ENCODE measurements at regions not wholly inside any gene's neighbourhood (a gene's known extent, or its start where the extent isn't known, plus 50 kb on each side); places are given as distances from the start of the nearest gene placed in this dataset.
"Not testable (repeated sequence)": the region's sequence is repeated elsewhere in the genome, so short reads cannot be mapped to it uniquely, and the experiment has no call there.

GRCh38 chr5:36531401-36531800, 75.0 kb upstream of the SLC1A3 start:
- DNase-seq = no peak

DNA sequence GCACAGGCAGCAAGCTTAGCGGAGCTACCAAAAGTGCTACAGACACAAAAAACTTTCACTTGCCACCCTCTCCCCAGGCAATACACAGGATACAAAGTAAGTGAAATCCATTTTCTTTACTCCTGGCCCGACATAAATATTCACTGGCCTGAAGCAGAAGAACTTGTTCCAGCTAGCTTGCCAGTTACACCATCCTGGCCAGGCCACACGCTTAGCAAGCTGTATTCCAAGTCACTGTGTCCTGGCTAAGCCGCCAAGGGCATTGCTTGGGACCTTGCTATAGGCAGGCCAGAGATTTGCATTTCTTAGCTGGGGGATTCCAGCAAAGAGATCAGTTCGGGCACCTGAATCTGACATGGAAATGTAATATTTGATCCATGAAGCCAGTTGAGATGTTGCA, 71.0 kb upstream of the SLC1A3 start:
- DNase-seq = no peak

DNA sequence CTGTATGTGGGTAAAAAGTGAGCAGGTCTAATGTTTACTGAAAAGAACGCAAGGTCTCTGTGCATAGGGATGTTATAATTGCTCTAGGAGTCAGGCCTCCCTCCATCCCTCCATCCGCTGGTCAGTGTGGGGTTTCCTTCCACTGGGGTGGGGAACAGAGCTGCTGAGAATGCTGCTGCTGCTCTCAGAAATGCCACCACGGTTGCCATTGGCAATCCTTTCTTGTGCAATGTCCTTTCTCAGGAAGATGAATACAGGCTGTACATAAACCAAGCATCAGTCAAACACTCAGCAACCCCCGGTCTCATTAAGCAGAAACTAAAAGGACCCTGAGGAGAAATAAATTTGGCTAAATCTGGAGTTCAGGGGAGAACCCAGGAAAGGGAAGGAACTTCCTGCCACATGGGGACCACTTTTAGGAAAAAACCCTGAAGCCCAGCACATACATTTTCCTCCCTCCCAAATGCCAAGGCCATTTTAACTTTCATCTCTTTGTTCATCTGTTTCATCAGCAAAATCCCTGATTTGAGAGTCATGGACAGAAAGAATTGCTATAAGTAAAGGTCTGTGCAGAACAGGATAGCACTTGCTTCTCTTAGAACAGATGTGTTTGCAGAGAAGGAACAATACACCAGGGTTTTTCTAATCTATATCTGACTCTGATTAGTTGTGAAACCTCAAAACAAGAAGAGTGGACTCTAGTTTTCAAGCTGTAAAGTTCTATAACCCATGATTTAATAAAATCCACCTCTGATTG, 70.4 kb upstream of the SLC1A3 start:
- DNase-seq = no peak

- no peak for DNase-seq
These were observed 69.8 kb upstream of the SLC1A3 start for GRCh38 chr5:36536616-36537005.

GRCh38 chr5:36537724-36538123, 68.7 kb upstream of the SLC1A3 start:
- no peak for DNase-seq

GRCh38 chr5:36552651-36553393, 53.6 kb upstream of the SLC1A3 start:
- no peak for DNase-seq

- not testable (repeated sequence) for DNase-seq
These were observed 51.4 kb upstream of the SLC1A3 start for GRCh38 chr5:36555035-36555434.

Data from stimulated activated CD4-positive, alpha-beta T cell treated with anti-CD3 and anti-CD28 coated beads, Interleukin-4, amount 100 ng/mL, for 24 hours (primary cell).